ENCODE measurements at regions not wholly inside any gene's neighbourhood (a gene's known extent, or its start where the extent isn't known, plus 50 kb on each side); places are given as distances from the start of the nearest gene placed in this dataset.

- Histone ChIP-seq H3K4me1 (ENCODE audit: insufficient read depth) (no peaks in the 10 kb centered on the region), H4K20me1 (replicated peaks; ENCODE audit: insufficient read depth) (no peaks in the 10 kb centered on the region), H3K79me2 (replicated peaks; ENCODE audit: insufficient read depth) (no peaks in the 10 kb centered on the region), H3K4me3 (no peak overlapping the region), H3K27ac (ENCODE audit: low read depth) (no peak overlapping the region), H3K9me2 (ENCODE audit: insufficient read depth) (no peaks in the 10 kb centered on the region), H2AFZ (no peak overlapping the region), H3K27me3 (ENCODE audit: insufficient read depth) (no peaks in the 10 kb centered on the region), H3K4me2 (no peak overlapping the region), H3K36me3 (ENCODE audit: insufficient read depth) (no peaks in the 10 kb centered on the region), H3F3A (replicated peaks; ENCODE audit: low read depth) (no peaks in the 10 kb centered on the region)
- DNase-seq (ENCODE audit: low spot score) (no peak), ATAC-seq (no peak)
- H3K27ac Mint-ChIP-seq = no peak overlapping the region
- TF ChIP-seq ZNF462 (CRISPR knock-in tag; IDR thresholded peaks at IDR 0.05) = no peak
- no peak for TF ChIP-seq STAT1 (IDR thresholded peaks at IDR 0.05; ENCODE audit: unreplicated experiment)
- TF ChIP-seq ZNF331 (CRISPR knock-in tag; IDR thresholded peaks at IDR 0.05; ENCODE audit: low read depth) = no peak
- no peak for TF ChIP-seq CREB1 (CRISPR knock-in tag; IDR thresholded peaks at IDR 0.05; ENCODE audit: low read depth)
- no peak for TF ChIP-seq NANOG (IDR thresholded peaks at IDR 0.05; ENCODE audit: borderline replicate concordance)
- TF ChIP-seq ETS1 (IDR thresholded peaks at IDR 0.05) = no peak
- no peak for TF ChIP-seq EZH2phosphoT487 (IDR thresholded peaks at IDR 0.05; ENCODE audit: unreplicated experiment)
- no peak for TF ChIP-seq POLR2AphosphoS5 (IDR thresholded peaks at IDR 0.05; ENCODE audit: low read depth)
- TF ChIP-seq REST (IDR thresholded peaks at IDR 0.05; ENCODE audit: unreplicated experiment) = no peak
- TF ChIP-seq JUNB (IDR thresholded peaks at IDR 0.05; ENCODE audit: unreplicated experiment) = no peak
- TF ChIP-seq EZH2 (IDR thresholded peaks at IDR 0.05; ENCODE audit: low read depth, unreplicated experiment) = no peak
- TF ChIP-seq CTCF (conservative IDR thresholded peaks at IDR 0.05; ENCODE audit: low read depth in 2 of 2) = no peak
- no peak for TF ChIP-seq ZNF114 (CRISPR knock-in tag; IDR thresholded peaks at IDR 0.05)
- peaks cover 3% of the 10 kb centered on the region; the same call in 2 of the 3 replicates for H3K9me3 Mint-ChIP-seq
- no peaks in the 10 kb centered on the region for H3K27me3 Mint-ChIP-seq (ENCODE audit: insufficient read depth, low read depth, poor library complexity)
- H3K4me1 Mint-ChIP-seq = no peaks in the 10 kb centered on the region; the same call in 2 of the 3 replicates
- H3K36me3 Mint-ChIP-seq (ENCODE audit: low read depth) = peaks cover 7% of the 10 kb centered on the region; the same call in 1 of the 3 replicates
- H3K4me3 Mint-ChIP-seq = no peak overlapping the region
Observed at GRCh38 chr5:28958581-28958980, 1920.2 kb upstream of the CDH9 start.

All from GM23338 (cell line).